PC-9 (cell line): ENCODE measurements at regions not wholly inside any gene's neighbourhood (a gene's known extent, or its start where the extent isn't known, plus 50 kb on each side); places are given as distances from the start of the nearest gene placed in this dataset.

Experiments
- CTCF ChIP-seq: fragments of 200-600 bp; sonication (generic); conservative IDR thresholded peaks from 2 replicates; pipeline ENCODE4 v1.6.1; 2017; ENCODE audit warnings: mixed run types, antibody characterized with exemption, mild to moderate bottlenecking, moderate library complexity
- EZH2 ChIP-seq: fragments of 200-600 bp; sonication (generic); IDR thresholded peaks from 2 replicates; pipeline ENCODE4 v1.8.0; 2017; ENCODE audit warnings: antibody characterized with exemption, low read depth

GRCh38 chr3:186442162-186442561 is 80.1 kb upstream of the DGKG start:
- TF ChIP-seq CTCF (no peak), EZH2 (no peak)
